Mesothelial cell of epicardium (in vitro differentiated cells): ENCODE measurements at regions not wholly inside any gene's neighbourhood (a gene's known extent, or its start where the extent isn't known, plus 50 kb on each side); places are given as distances from the start of the nearest gene placed in this dataset.

Experiments
- DNase-seq, 2 experiments: peaks; one replicate each; pipeline ENCODE4 v3.0.0; 2021; ENCODE audit warnings: low spot score in 2 of 2; ENCODE audit not compliant: unreplicated experiment in 2 of 2
- H3K27ac Mint-ChIP-seq: 2 replicates; pipeline ENCODE4 v1.8.0; 2021; ENCODE audit warnings: mixed read lengths
- H3K27me3 Mint-ChIP-seq: 2 replicates; pipeline ENCODE4 v1.8.0; 2021; ENCODE audit warnings: low read depth, mixed read lengths
- H3K36me3 Mint-ChIP-seq: 2 replicates; pipeline ENCODE4 v1.8.0; 2021; ENCODE audit warnings: mixed read lengths
- H3K4me1 Mint-ChIP-seq: 2 replicates; pipeline ENCODE4 v1.8.0; 2021; ENCODE audit warnings: mixed read lengths
- H3K4me3 Mint-ChIP-seq: 2 replicates; pipeline ENCODE4 v1.8.0; 2021; ENCODE audit warnings: mild to moderate bottlenecking, moderate library complexity, mixed read lengths
- H3K9me3 Mint-ChIP-seq: 2 replicates; pipeline ENCODE4 v1.8.0; 2021; ENCODE audit warnings: mixed read lengths
- TF ChIP-seq, protein P1 (sequence below): fragments of 200-600 bp; sonication (generic); IDR thresholded peaks from one replicate; pipeline ENCODE4 v1.5.0; 2021; ENCODE audit warnings: antibody characterized with exemption; ENCODE audit not compliant: unreplicated experiment

GRCh38 chr18:78563110-78563509, 416.5 kb upstream of the SALL3 start:
- DNase-seq: no peak
- no peak overlapping the region for H3K27ac Mint-ChIP-seq
- peaks cover 12% of the 10 kb centered on the region for H3K9me3 Mint-ChIP-seq
- H3K4me3 Mint-ChIP-seq: no peak overlapping the region
- peaks cover 3% of the 10 kb centered on the region for H3K27me3 Mint-ChIP-seq
- TF ChIP-seq, protein P1, sequence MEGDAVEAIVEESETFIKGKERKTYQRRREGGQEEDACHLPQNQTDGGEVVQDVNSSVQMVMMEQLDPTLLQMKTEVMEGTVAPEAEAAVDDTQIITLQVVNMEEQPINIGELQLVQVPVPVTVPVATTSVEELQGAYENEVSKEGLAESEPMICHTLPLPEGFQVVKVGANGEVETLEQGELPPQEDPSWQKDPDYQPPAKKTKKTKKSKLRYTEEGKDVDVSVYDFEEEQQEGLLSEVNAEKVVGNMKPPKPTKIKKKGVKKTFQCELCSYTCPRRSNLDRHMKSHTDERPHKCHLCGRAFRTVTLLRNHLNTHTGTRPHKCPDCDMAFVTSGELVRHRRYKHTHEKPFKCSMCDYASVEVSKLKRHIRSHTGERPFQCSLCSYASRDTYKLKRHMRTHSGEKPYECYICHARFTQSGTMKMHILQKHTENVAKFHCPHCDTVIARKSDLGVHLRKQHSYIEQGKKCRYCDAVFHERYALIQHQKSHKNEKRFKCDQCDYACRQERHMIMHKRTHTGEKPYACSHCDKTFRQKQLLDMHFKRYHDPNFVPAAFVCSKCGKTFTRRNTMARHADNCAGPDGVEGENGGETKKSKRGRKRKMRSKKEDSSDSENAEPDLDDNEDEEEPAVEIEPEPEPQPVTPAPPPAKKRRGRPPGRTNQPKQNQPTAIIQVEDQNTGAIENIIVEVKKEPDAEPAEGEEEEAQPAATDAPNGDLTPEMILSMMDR: no peak
- H3K4me1 Mint-ChIP-seq: no peaks in the 10 kb centered on the region
- no peaks in the 10 kb centered on the region for H3K36me3 Mint-ChIP-seq

DNA sequence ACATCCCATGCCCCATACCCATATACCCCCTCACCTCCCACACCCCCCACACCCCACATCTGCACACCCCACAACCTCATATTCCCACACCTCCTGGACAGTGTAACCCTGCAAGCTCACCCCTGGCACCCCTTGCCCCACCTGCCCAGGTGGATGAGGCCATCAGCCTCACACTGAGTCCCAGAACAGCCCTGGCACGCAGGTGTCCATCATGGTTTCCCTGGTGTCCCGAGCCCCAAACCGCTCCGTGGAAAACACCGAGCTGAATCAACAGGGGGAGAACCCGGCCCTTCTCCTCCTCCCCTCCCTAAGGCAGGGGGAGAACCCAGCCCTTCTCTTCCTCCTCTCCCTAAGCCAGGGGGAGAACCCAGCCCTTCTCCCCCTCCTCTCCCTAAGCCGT, 415.6 kb upstream of the SALL3 start:
- Mint-ChIP-seq H3K4me3 (no peak overlapping the region), H3K36me3 (no peaks in the 10 kb centered on the region), H3K27ac (no peak overlapping the region), H3K9me3 (peaks cover 18% of the 10 kb centered on the region), H3K4me1 (no peaks in the 10 kb centered on the region), H3K27me3 (peaks cover 3% of the 10 kb centered on the region)
- no peak for DNase-seq
- TF ChIP-seq, protein P1: no peak

- peaks cover 3% of the 10 kb centered on the region for H3K27me3 Mint-ChIP-seq
- H3K4me3 Mint-ChIP-seq: no peak overlapping the region
- no peak for DNase-seq
- no peak overlapping the region for H3K27ac Mint-ChIP-seq
- no peaks in the 10 kb centered on the region for H3K4me1 Mint-ChIP-seq
- peaks cover 23% of the 10 kb centered on the region for H3K9me3 Mint-ChIP-seq
- H3K36me3 Mint-ChIP-seq: no peaks in the 10 kb centered on the region
- TF ChIP-seq, protein P1: no peak
Observed at GRCh38 chr18:78564518-78564917, 415.1 kb upstream of the SALL3 start.

GRCh38 chr18:78565240-78565639, 414.4 kb upstream of the SALL3 start:
- H3K36me3 Mint-ChIP-seq: no peaks in the 10 kb centered on the region
- no peaks in the 10 kb centered on the region for H3K4me1 Mint-ChIP-seq
- peaks cover 28% of the 10 kb centered on the region for H3K9me3 Mint-ChIP-seq
- H3K4me3 Mint-ChIP-seq: no peak overlapping the region
- H3K27ac Mint-ChIP-seq: no peak overlapping the region
- no peak for DNase-seq
- H3K27me3 Mint-ChIP-seq: peaks cover 2% of the 10 kb centered on the region
- TF ChIP-seq, protein P1: no peak

- H3K27ac Mint-ChIP-seq: no peak overlapping the region
- no peaks in the 10 kb centered on the region for H3K36me3 Mint-ChIP-seq
- no peak overlapping the region for H3K4me3 Mint-ChIP-seq
- no peaks in the 10 kb centered on the region for H3K4me1 Mint-ChIP-seq
- H3K9me3 Mint-ChIP-seq: peaks cover 30% of the 10 kb centered on the region
- TF ChIP-seq, protein P1: no peak
- DNase-seq: no peak
- no peaks in the 10 kb centered on the region for H3K27me3 Mint-ChIP-seq
Observed at GRCh38 chr18:78566065-78566464, 413.6 kb upstream of the SALL3 start.

DNA sequence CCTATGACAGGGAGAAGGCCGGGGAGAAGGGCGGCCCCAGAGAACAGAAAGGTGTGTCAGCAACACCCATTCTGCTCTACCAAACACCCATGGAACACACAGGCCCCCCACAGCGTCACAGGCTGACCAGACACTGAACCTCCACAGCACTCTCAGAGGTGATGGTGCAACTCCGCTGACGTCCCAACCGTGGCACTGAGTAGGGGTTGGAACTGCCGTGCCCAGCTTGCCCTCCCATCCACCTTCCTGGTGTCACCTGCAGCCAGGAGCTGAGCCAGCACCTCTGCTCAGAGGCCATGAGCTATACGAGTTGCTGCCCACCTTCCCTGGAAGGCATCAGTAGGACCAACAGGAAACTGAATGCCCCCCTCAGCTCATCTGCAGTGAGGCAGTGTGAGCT, 412.9 kb upstream of the SALL3 start:
- no peaks in the 10 kb centered on the region for H3K4me1 Mint-ChIP-seq
- H3K36me3 Mint-ChIP-seq: no peaks in the 10 kb centered on the region
- H3K27me3 Mint-ChIP-seq: no peaks in the 10 kb centered on the region
- TF ChIP-seq, protein P1: no peak
- H3K4me3 Mint-ChIP-seq: no peak overlapping the region
- H3K9me3 Mint-ChIP-seq: peaks cover 36% of the 10 kb centered on the region
- H3K27ac Mint-ChIP-seq: no peak overlapping the region
- no peak for DNase-seq
